ENCODE measurements at regions not wholly inside any gene's neighbourhood (a gene's known extent, or its start where the extent isn't known, plus 50 kb on each side); places are given as distances from the start of the nearest gene placed in this dataset.

- peaks cover 0 to 1% of the 10 kb centered on the region in 2 experiments; a peak in 1 of 5 replicates for H3K27me3 ChIP-seq (ENCODE audit: control insufficient read depth in 1 of 2, insufficient read depth in 2 of 2, low read length in 2 of 2)
- H2AFZ ChIP-seq (ENCODE audit: low read length), result no peak overlapping the region
- no peak overlapping the region for H3K4me2 ChIP-seq (ENCODE audit: low read depth, low read length)
- H3K4me3 ChIP-seq (replicated peaks in 1 of 3; ENCODE audit: insufficient read depth in 1 of 3, low read depth in 2 of 3, low read length in 3 of 3), result no peak overlapping the region
- ChIA-PET CTCF (ENCODE audit: low intra/inter-chr PET ratio, low total read pairs) (no interaction called here), POLR2A (no interaction called here)
- DNase-seq (ENCODE audit: low spot score) (no peak), ATAC-seq (no peak; the same call in 2 of the 3 replicates), FAIRE-seq (no peak)
- no peaks in the 10 kb centered on the region for H4K20me1 ChIP-seq (ENCODE audit: insufficient read depth, low read length)
- intact Hi-C loops (cut with micrococcal nuclease; ENCODE audit: unreplicated experiment), result no loop called here
- H3K79me2 ChIP-seq (ENCODE audit: insufficient read depth, low read length), result no peaks in the 10 kb centered on the region
- in situ Hi-C loops (cut with HindIII; ENCODE audit: extremely low pct_ligation_motif_present, low pct_unique_long_range_greater_than_20kb), result no loop called here
- peaks cover 10% of the 10 kb centered on the region for H3K4me1 ChIP-seq (ENCODE audit: insufficient read depth, low read length)
- no TSS peak for BruUV-seq (replicated peaks)
- no peak for TF ChIP-seq KDM5B (CRISPR knock-in tag; IDR thresholded peaks at IDR 0.05; ENCODE audit: borderline replicate concordance)
- TF ChIP-seq ZNF768 (CRISPR knock-in tag; IDR thresholded peaks at IDR 0.05), result no peak
- TF ChIP-seq ETV6 (CRISPR knock-in tag; conservative IDR thresholded peaks at IDR 0.05), result no peak
- no peak for TF ChIP-seq IRX3 (CRISPR knock-in tag; IDR thresholded peaks at IDR 0.05; ENCODE audit: borderline replicate concordance, low read depth)
- no peak for TF ChIP-seq ADNP (CRISPR knock-in tag; IDR thresholded peaks at IDR 0.05)
- no peak for TF ChIP-seq KDM6A (CRISPR knock-in tag; IDR thresholded peaks at IDR 0.05; ENCODE audit: low read depth)
- TF ChIP-seq TERF1 (CRISPR knock-in tag; IDR thresholded peaks at IDR 0.05), result no peak
- no peak for TF ChIP-seq ZNF577 (CRISPR knock-in tag; IDR thresholded peaks at IDR 0.05; ENCODE audit: borderline replicate concordance, low read depth)
- TF ChIP-seq BCL6 (CRISPR knock-in tag; IDR thresholded peaks at IDR 0.05), result no peak
- TF ChIP-seq SRSF4 (IDR thresholded peaks at IDR 0.05; ENCODE audit: low read depth, low read length, poor library complexity, severe bottlenecking), result no peak
- TF ChIP-seq ZFP91 (CRISPR knock-in tag; IDR thresholded peaks at IDR 0.05; ENCODE audit: borderline replicate concordance), result no peak
- no peak for TF ChIP-seq ZNF138 (CRISPR knock-in tag; IDR thresholded peaks at IDR 0.05; ENCODE audit: low read depth)
- TF ChIP-seq BRCA1 (CRISPR knock-in tag; IDR thresholded peaks at IDR 0.05), result no peak
- no peak for TF ChIP-seq ZBTB7A (CRISPR knock-in tag; IDR thresholded peaks at IDR 0.05)
- no peak for TF ChIP-seq ZNF275 (CRISPR knock-in tag; IDR thresholded peaks at IDR 0.05; ENCODE audit: borderline replicate concordance)
- no peak for TF ChIP-seq BHLHE40 (IDR thresholded peaks at IDR 0.05; ENCODE audit: low read length)
- no peak for TF ChIP-seq ZNF713 (CRISPR knock-in tag; IDR thresholded peaks at IDR 0.05)
- WGBS (ENCODE audit: low lambda C conversion rate), result no CpG with 5 or more reads among the region's 2 CpGs
- no peak overlapping the region for H3K9ac ChIP-seq (ENCODE audit: insufficient read depth, low read depth, low read length)
- H3K27ac ChIP-seq (ENCODE audit: extremely low read length, insufficient read depth, low read length), result no peak overlapping the region
- H3K9me3 ChIP-seq (ENCODE audit: low read length), result no peaks in the 10 kb centered on the region; the same call in 1 of the 2 replicates
- H3K36me3 ChIP-seq (replicated peaks in 1 of 2; ENCODE audit: control insufficient read depth in 1 of 2, insufficient read depth in 2 of 2, low read length in 2 of 2), result no peaks in the 10 kb centered on the region
Measured at GRCh38 chr1:30009720-30010119, 713.7 kb downstream of the MATN1 start.
